PC-9 (cell line): ENCODE measurements at regions not wholly inside any gene's neighbourhood (a gene's known extent, or its start where the extent isn't known, plus 50 kb on each side); places are given as distances from the start of the nearest gene placed in this dataset.
A peak's percentile ranks its signal among the peaks of the same experiment; 100 is the strongest.

Experiments
- BruUV-seq: library from RNA; stranded (reverse); fragments of 400-500 nt; replicated peaks from 2 replicates; lab custom pipeline; 2021; lab: Mats Ljungman, UMichigan
- CTCF ChIA-PET: fragments of 300-600 bp; sonication (Branson Sonifier 250); formaldehyde crosslinking; loops from one replicate; lab custom pipeline; 2022; ENCODE audit warnings: antibody characterized with exemption; lab: Charles Lee
- POLR2A ChIA-PET: fragments of 300-600 bp; sonication (Branson Sonifier 250); formaldehyde crosslinking; loops from one replicate; lab custom pipeline; 2022; ENCODE audit warnings: antibody characterized with exemption; ENCODE audit not compliant: unreplicated experiment; lab: Charles Lee
- DNase-seq, 2 experiments: peaks; one replicate each; pipeline versions ENCODE4 v3.0.0 to v3.0.0-alpha.2; 2015 to 2022; ENCODE audit warnings: mixed read lengths in 1 of 2
- H2AFZ ChIP-seq: fragments of 200-600 bp; sonication (generic); 2 replicates; pipeline ENCODE4 v1.8.1; 2017; ENCODE audit warnings: antibody characterized with exemption
- H3F3A ChIP-seq: fragments of 200-600 bp; sonication (generic); 2 replicates; pipeline ENCODE4 v1.8.1; 2017; ENCODE audit warnings: antibody characterized with exemption, mild to moderate bottlenecking, low read depth; ENCODE audit not compliant: insufficient read depth
- H3K27ac ChIP-seq: fragments of 200-600 bp; sonication (generic); 2 replicates; pipeline ENCODE4 v1.6.1; 2016; ENCODE audit warnings: mixed run types
- H3K27me3 ChIP-seq: fragments of 200-600 bp; sonication (generic); 2 replicates; pipeline ENCODE4 v1.6.1; 2016; ENCODE audit warnings: low read depth, mixed run types; ENCODE audit not compliant: insufficient read depth
- H3K36me3 ChIP-seq: fragments of 200-600 bp; sonication (generic); 2 replicates; pipeline ENCODE4 v1.6.1; 2016; ENCODE audit warnings: low read depth, mixed run types
- H3K4me1 ChIP-seq: fragments of 200-600 bp; sonication (generic); replicated peaks from 2 replicates; pipeline ENCODE4 v1.6.1; 2016; ENCODE audit warnings: mixed run types; ENCODE audit not compliant: insufficient read depth
- H3K4me2 ChIP-seq: fragments of 200-600 bp; sonication (generic); 2 replicates; pipeline ENCODE4 v1.6.1; 2017; ENCODE audit warnings: mixed run types
- H3K4me3 ChIP-seq: fragments of 200-600 bp; sonication (generic); 2 replicates; pipeline ENCODE4 v1.6.1; 2016; ENCODE audit warnings: mixed run types
- H3K79me2 ChIP-seq: fragments of 200-600 bp; sonication (generic); 2 replicates; pipeline ENCODE4 v1.6.1; 2017; ENCODE audit warnings: low read depth, mixed run types
- H3K9me2 ChIP-seq: fragments of 200-600 bp; sonication (generic); 2 replicates; pipeline ENCODE4 v1.8.1; 2017; ENCODE audit warnings: mild to moderate bottlenecking; ENCODE audit not compliant: insufficient read depth
- H3K9me3 ChIP-seq: fragments of 200-600 bp; sonication (generic); 2 replicates; pipeline ENCODE4 v1.8.1; 2016; ENCODE audit warnings: low read depth; ENCODE audit not compliant: insufficient read depth
- H4K20me1 ChIP-seq: fragments of 200-600 bp; sonication (generic); 2 replicates; pipeline ENCODE4 v1.8.1; 2017; ENCODE audit not compliant: insufficient read depth
- CTCF ChIP-seq: fragments of 200-600 bp; sonication (generic); conservative IDR thresholded peaks from 2 replicates; pipeline ENCODE4 v1.6.1; 2017; ENCODE audit warnings: mixed run types, antibody characterized with exemption, mild to moderate bottlenecking, moderate library complexity
- EZH2 ChIP-seq: fragments of 200-600 bp; sonication (generic); IDR thresholded peaks from 2 replicates; pipeline ENCODE4 v1.8.0; 2017; ENCODE audit warnings: antibody characterized with exemption, low read depth
- intact Hi-C: fragments of 100-400 bp; cut with micrococcal nuclease; formaldehyde crosslinking; loops from one replicate; pipeline ENCODE4 v1.10.0; 2022; ENCODE audit not compliant: unreplicated experiment

GRCh38 chr18:67109535-67109934 is 407.0 kb downstream of the DSEL start:
- no peaks in the 10 kb centered on the region for H3K27me3 ChIP-seq
- H3K9me3 ChIP-seq, result no peaks in the 10 kb centered on the region
- no peak for TF ChIP-seq EZH2
- no peak for TF ChIP-seq CTCF
- no peaks in the 10 kb centered on the region for H3K36me3 ChIP-seq
- ChIA-PET POLR2A (no interaction called here), CTCF (no interaction called here)
- no peaks in the 10 kb centered on the region for H3K79me2 ChIP-seq
- H3F3A ChIP-seq, result no peaks in the 10 kb centered on the region
- no peaks in the 10 kb centered on the region for H3K4me1 ChIP-seq
- no peak overlapping the region for H2AFZ ChIP-seq
- no TSS peak for BruUV-seq
- intact Hi-C loops, result no loop called here
- H3K9me2 ChIP-seq, result no peaks in the 10 kb centered on the region
- DNase-seq, result no peak
- no peaks in the 10 kb centered on the region for H4K20me1 ChIP-seq
- no peak overlapping the region for H3K4me3 ChIP-seq
- no peak overlapping the region for H3K4me2 ChIP-seq
- H3K27ac ChIP-seq, result no peak overlapping the region

- ChIA-PET CTCF (no interaction called here), POLR2A (no interaction called here)
- Histone ChIP-seq H3K4me3 (no peak overlapping the region), H3K4me2 (no peak overlapping the region), H4K20me1 (no peaks in the 10 kb centered on the region), H3K9me2 (no peaks in the 10 kb centered on the region), H3K27ac (no peak overlapping the region), H3K9me3 (no peaks in the 10 kb centered on the region), H2AFZ (no peak overlapping the region), H3K4me1 (no peaks in the 10 kb centered on the region), H3K79me2 (no peaks in the 10 kb centered on the region), H3F3A (no peaks in the 10 kb centered on the region), H3K27me3 (no peaks in the 10 kb centered on the region), H3K36me3 (no peaks in the 10 kb centered on the region)
- no peak for DNase-seq
- TF ChIP-seq EZH2 (no peak), CTCF (no peak)
- intact Hi-C loops, result no loop called here
- BruUV-seq, result no TSS peak
Observed at GRCh38 chr18:67108894-67109293, 407.6 kb downstream of the DSEL start.

- Histone ChIP-seq H2AFZ (no peak overlapping the region), H3K4me2 (no peak overlapping the region), H3K9me2 (no peaks in the 10 kb centered on the region), H3K9me3 (no peaks in the 10 kb centered on the region), H3K27me3 (no peaks in the 10 kb centered on the region), H3K4me3 (no peak overlapping the region), H3K36me3 (no peaks in the 10 kb centered on the region), H3K4me1 (no peaks in the 10 kb centered on the region), H3F3A (no peaks in the 10 kb centered on the region), H4K20me1 (no peaks in the 10 kb centered on the region), H3K79me2 (no peaks in the 10 kb centered on the region), H3K27ac (no peak overlapping the region)
- ChIA-PET CTCF (no interaction called here), POLR2A (interaction anchor here (0.6 kb wide), 1 partner anchor 1573 kb away, joined by 3 read pairs; no protein-coding TSS in a partner anchor)
- intact Hi-C loops, result loop anchor here (5.0 kb wide), 1 partner anchor 93 kb away; no protein-coding TSS in a partner anchor
- no TSS peak for BruUV-seq
- TF ChIP-seq EZH2, result no peak
- TF ChIP-seq CTCF, result peak; percentile 82
- DNase-seq, result peak; percentile 23 to 45
Observed at GRCh38 chr18:67104700-67105284, 411.7 kb downstream of the DSEL start.
